CD14-positive monocyte (primary cell): ENCODE measurements at regions not wholly inside any gene's neighbourhood (a gene's known extent, or its start where the extent isn't known, plus 50 kb on each side); places are given as distances from the start of the nearest gene placed in this dataset.

ENCODE experiments used
- DNase-seq, 3 donors: peaks; one replicate each; pipeline ENCODE4 v3.0.0-alpha.2; 2011 to 2022
- H2AFZ ChIP-seq: 2 replicates; pipeline ENCODE4 v1.6.0; 2012; ENCODE audit warnings: mild to moderate bottlenecking, low read depth, low read length, inconsistent platforms; ENCODE audit not compliant: insufficient read depth, poor library complexity, severe bottlenecking
- H3K27ac ChIP-seq, 2 donors: 1 replicate in 1 of 2; 2 replicates in 1 of 2; pipeline ENCODE4 v1.5.1; 2012 to 2013; ENCODE audit warnings: low read length in 2 of 2, control low read depth in 1 of 2, inconsistent platforms in 1 of 2, low read depth in 1 of 2, mild to moderate bottlenecking in 1 of 2
- H3K27me3 ChIP-seq, 2 donors: one replicate each; pipeline versions ENCODE4 v1.6.0 to v1.6.1; 2011 to 2013; ENCODE audit warnings: low read length in 2 of 2; ENCODE audit not compliant: control insufficient read depth in 2 of 2, insufficient read depth in 2 of 2
- H3K36me3 ChIP-seq, 2 donors: replicated peaks in 1 of 2; 1 replicate in 1 of 2; 2 replicates in 1 of 2; pipeline versions ENCODE4 v1.5.1 to v1.6.1; 2012 to 2013; ENCODE audit warnings: low read length in 2 of 2, control low read depth in 1 of 2, inconsistent platforms in 1 of 2, mild to moderate bottlenecking in 1 of 2; ENCODE audit not compliant: insufficient read depth in 2 of 2, control insufficient read depth in 1 of 2
- H3K4me1 ChIP-seq, 2 donors: 1 replicate in 1 of 2; 2 replicates in 1 of 2; pipeline versions ENCODE4 v1.5.1 to v1.6.1; 2012 to 2013; ENCODE audit warnings: low read length in 2 of 2, control low read depth in 1 of 2, inconsistent platforms in 1 of 2, mild to moderate bottlenecking in 1 of 2, moderate library complexity in 1 of 2; ENCODE audit not compliant: insufficient read depth in 2 of 2, control insufficient read depth in 1 of 2
- H3K4me2 ChIP-seq: replicated peaks from 2 replicates; pipeline ENCODE3; 2012; ENCODE audit warnings: low read length, moderate library complexity, mild to moderate bottlenecking; ENCODE audit not compliant: poor library complexity, severe bottlenecking; ENCODE audit errors: extremely low read depth
- H3K4me3 ChIP-seq, 3 experiments: fragments of 200-600 bp in 1 of 3; sonication (generic) in 1 of 3; replicated peaks in 1 of 3; 1 replicate in 2 of 3; 2 replicates in 1 of 3; pipeline ENCODE4 v1.5.1; 2011 to 2013; ENCODE audit warnings: low read length in 3 of 3, mild to moderate bottlenecking in 3 of 3, control low read depth in 2 of 3, low read depth in 2 of 3, inconsistent platforms in 1 of 3, moderate library complexity in 1 of 3
- H3K79me2 ChIP-seq: 2 replicates; pipeline ENCODE4 v1.6.0; 2012; ENCODE audit warnings: mild to moderate bottlenecking, control low read depth, inconsistent platforms, low read length, moderate library complexity; ENCODE audit not compliant: insufficient read depth
- H3K9ac ChIP-seq: 2 replicates; pipeline ENCODE4 v1.6.0; 2017; ENCODE audit warnings: low read length, mild to moderate bottlenecking; ENCODE audit not compliant: insufficient read depth, poor library complexity, severe bottlenecking
- H3K9me3 ChIP-seq, 2 donors: replicated peaks in 1 of 2; 1 replicate in 1 of 2; 2 replicates in 1 of 2; pipeline versions ENCODE4 v1.5.1 to v1.6.1; 2012 to 2013; ENCODE audit warnings: low read length in 2 of 2, control low read depth in 1 of 2; ENCODE audit not compliant: control insufficient read depth in 1 of 2, insufficient read depth in 1 of 2
- H4K20me1 ChIP-seq: 2 replicates; pipeline ENCODE4 v1.6.0; 2012; ENCODE audit warnings: mild to moderate bottlenecking, low read length, control low read depth, moderate library complexity; ENCODE audit not compliant: insufficient read depth
- H3K27ac Mint-ChIP-seq, 7 donors: one replicate each; pipeline ENCODE4 v1.8.0; 2020; ENCODE audit warnings: mild to moderate bottlenecking in 7 of 7, mixed read lengths in 7 of 7, moderate library complexity in 6 of 7, inconsistent platforms in 2 of 7
- H3K27me3 Mint-ChIP-seq, 3 donors: one replicate each; pipeline ENCODE4 v1.8.0; 2021 to 2022; ENCODE audit warnings: low read depth in 3 of 3, mild to moderate bottlenecking in 3 of 3, mixed read lengths in 3 of 3, moderate library complexity in 3 of 3, inconsistent platforms in 1 of 3
- H3K36me3 Mint-ChIP-seq, 2 donors: one replicate each; pipeline ENCODE4 v1.8.0; 2020; ENCODE audit warnings: mixed read lengths in 2 of 2, inconsistent platforms in 1 of 2, mild to moderate bottlenecking in 1 of 2
- H3K4me1 Mint-ChIP-seq: one replicate; pipeline ENCODE4 v1.8.0; 2020; ENCODE audit warnings: mild to moderate bottlenecking, mixed read lengths
- H3K4me3 Mint-ChIP-seq, 2 donors: one replicate each; pipeline ENCODE4 v1.8.0; 2020; ENCODE audit warnings: mild to moderate bottlenecking in 2 of 2, mixed read lengths in 2 of 2, moderate library complexity in 1 of 2
- H3K9me3 Mint-ChIP-seq, 7 donors: one replicate each; pipeline ENCODE4 v1.8.0; 2020 to 2022; ENCODE audit warnings: mixed read lengths in 7 of 7, mild to moderate bottlenecking in 6 of 7, moderate library complexity in 6 of 7, inconsistent platforms in 2 of 7
- WGBS: methylation state at CpG from one replicate; pipeline ENCODE4 v1.1.5; 2013; ENCODE audit warnings: missing lambda C conversion rate; ENCODE audit not compliant: insufficient coverage; 5-methylcytosine and 5-hydroxymethylcytosine counted together
- intact Hi-C, 2 donors: fragments of 100-400 bp; cut with micrococcal nuclease; formaldehyde crosslinking; loops; one replicate each; pipeline versions ENCODE4 v1.15.0 to v1.15.1; 2023
- TF ChIP-seq, protein P1 (sequence below): fragments of 200-600 bp; IDR thresholded peaks from one replicate; pipeline ENCODE4 v1.8.0; 2022; ENCODE audit warnings: antibody characterized with exemption, mild to moderate bottlenecking

DNA sequence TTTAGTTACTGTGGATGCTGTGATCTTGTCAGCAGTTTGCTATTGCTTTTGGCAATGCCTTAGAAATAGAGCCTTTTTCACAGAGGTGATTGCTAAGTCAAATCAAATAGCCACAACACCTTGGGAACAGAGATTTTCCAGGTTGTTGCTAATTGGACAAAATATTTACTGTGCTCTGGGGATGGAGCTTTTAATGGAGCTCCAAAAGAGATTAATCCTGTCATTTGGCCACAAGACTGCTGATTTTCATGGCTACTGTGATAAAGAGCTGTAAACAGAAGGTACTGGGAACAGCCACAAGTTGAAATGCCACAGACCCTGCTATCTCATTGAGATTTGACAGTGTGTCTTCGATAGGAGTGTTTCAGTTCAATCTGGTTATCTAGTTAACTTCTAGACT, 1715.2 kb upstream of the ADGRL3 start:
- no CpG with 5 or more reads among the region's 1 CpG for WGBS
- H3K27ac Mint-ChIP-seq, result peak overlapping the region in 1 of 7 donors; percentile 30
- Histone ChIP-seq H2AFZ (no peak overlapping the region), H3K36me3 (no peaks in the 10 kb centered on the region), H3K4me3 (no peak overlapping the region), H3K27me3 (no peaks in the 10 kb centered on the region), H4K20me1 (no peaks in the 10 kb centered on the region), H3K79me2 (no peaks in the 10 kb centered on the region), H3K27ac (no peak overlapping the region), H3K4me2 (no peak overlapping the region), H3K4me1 (no peaks in the 10 kb centered on the region), H3K9me3 (no peaks in the 10 kb centered on the region), H3K9ac (no peak overlapping the region)
- peaks cover 0 to 5% (median 2%) of the 10 kb centered on the region in 7 donors for H3K9me3 Mint-ChIP-seq
- H3K27me3 Mint-ChIP-seq, result peaks cover 0 to 1% (median 0%) of the 10 kb centered on the region in 3 donors
- TF ChIP-seq, protein P1, sequence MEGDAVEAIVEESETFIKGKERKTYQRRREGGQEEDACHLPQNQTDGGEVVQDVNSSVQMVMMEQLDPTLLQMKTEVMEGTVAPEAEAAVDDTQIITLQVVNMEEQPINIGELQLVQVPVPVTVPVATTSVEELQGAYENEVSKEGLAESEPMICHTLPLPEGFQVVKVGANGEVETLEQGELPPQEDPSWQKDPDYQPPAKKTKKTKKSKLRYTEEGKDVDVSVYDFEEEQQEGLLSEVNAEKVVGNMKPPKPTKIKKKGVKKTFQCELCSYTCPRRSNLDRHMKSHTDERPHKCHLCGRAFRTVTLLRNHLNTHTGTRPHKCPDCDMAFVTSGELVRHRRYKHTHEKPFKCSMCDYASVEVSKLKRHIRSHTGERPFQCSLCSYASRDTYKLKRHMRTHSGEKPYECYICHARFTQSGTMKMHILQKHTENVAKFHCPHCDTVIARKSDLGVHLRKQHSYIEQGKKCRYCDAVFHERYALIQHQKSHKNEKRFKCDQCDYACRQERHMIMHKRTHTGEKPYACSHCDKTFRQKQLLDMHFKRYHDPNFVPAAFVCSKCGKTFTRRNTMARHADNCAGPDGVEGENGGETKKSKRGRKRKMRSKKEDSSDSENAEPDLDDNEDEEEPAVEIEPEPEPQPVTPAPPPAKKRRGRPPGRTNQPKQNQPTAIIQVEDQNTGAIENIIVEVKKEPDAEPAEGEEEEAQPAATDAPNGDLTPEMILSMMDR, result no peak
- intact Hi-C loops, result no loop called here
- no peak overlapping the region for H3K4me3 Mint-ChIP-seq
- H3K4me1 Mint-ChIP-seq, result no peaks in the 10 kb centered on the region
- no peaks in the 10 kb centered on the region for H3K36me3 Mint-ChIP-seq
- no peak for DNase-seq

DNA sequence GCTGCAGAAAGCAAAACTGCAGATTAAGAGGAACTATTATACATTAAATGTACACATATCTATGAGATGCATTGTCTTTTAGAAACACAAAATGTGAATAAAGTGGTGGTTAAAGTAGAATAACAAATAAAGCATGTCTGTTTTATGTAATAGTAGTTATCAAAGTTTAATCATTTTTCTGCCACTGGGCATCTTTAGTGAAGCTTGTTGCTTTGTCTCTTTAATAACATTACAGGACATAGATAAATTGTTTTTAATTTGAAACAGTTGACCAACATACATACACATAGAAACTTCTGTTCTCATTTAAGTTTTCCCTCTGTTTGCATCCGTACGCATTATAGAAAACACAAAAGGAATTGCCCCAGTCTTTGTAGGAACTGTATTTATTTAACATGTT, 1700.0 kb upstream of the ADGRL3 start:
- H3K79me2 ChIP-seq, result no peaks in the 10 kb centered on the region
- intact Hi-C loops, result no loop called here
- peaks cover 0 to 7% (median 4%) of the 10 kb centered on the region in 7 donors for H3K9me3 Mint-ChIP-seq
- H3K4me3 Mint-ChIP-seq, result no peak overlapping the region
- TF ChIP-seq, protein P1, result no peak
- no peaks in the 10 kb centered on the region for H3K4me1 ChIP-seq
- no peaks in the 10 kb centered on the region for H3K27me3 Mint-ChIP-seq
- no peak overlapping the region for H3K27ac Mint-ChIP-seq
- H3K27me3 ChIP-seq, result no peaks in the 10 kb centered on the region
- H3K9me3 ChIP-seq, result peaks cover 0 to 3% of the 10 kb centered on the region in 2 donors
- H3K4me1 Mint-ChIP-seq, result no peaks in the 10 kb centered on the region
- no peak overlapping the region for H3K4me2 ChIP-seq
- H2AFZ ChIP-seq, result no peak overlapping the region
- no peak overlapping the region for H3K4me3 ChIP-seq
- H4K20me1 ChIP-seq, result no peaks in the 10 kb centered on the region
- H3K36me3 Mint-ChIP-seq, result no peaks in the 10 kb centered on the region
- no peak overlapping the region for H3K9ac ChIP-seq
- H3K36me3 ChIP-seq, result no peaks in the 10 kb centered on the region
- DNase-seq, result no peak
- no peak overlapping the region for H3K27ac ChIP-seq
- WGBS, result no CpG with 5 or more reads among the region's 2 CpGs
